Mesenchymal stem cell (in vitro differentiated cells and primary cell): ENCODE measurements at regions not wholly inside any gene's neighbourhood (a gene's known extent, or its start where the extent isn't known, plus 50 kb on each side); places are given as distances from the start of the nearest gene placed in this dataset.
A peak's percentile ranks its signal among the peaks of the same experiment; 100 is the strongest.

ENCODE experiments used
- DNase-seq: peaks from one replicate; pipeline ENCODE4 v3.0.0-alpha.2; 2013
- H2AFZ ChIP-seq: one replicate; pipeline ENCODE4 v1.6.1; 2013; ENCODE audit warnings: low read depth, mild to moderate bottlenecking, control low read depth, inconsistent platforms, low read length, moderate library complexity
- H2AK5ac ChIP-seq: 2 replicates; pipeline ENCODE4 v1.6.1; 2013; ENCODE audit warnings: low read length, moderate library complexity, mild to moderate bottlenecking, inconsistent platforms; ENCODE audit not compliant: severe bottlenecking
- H2BK120ac ChIP-seq: one replicate; pipeline ENCODE4 v1.6.1; 2013; ENCODE audit warnings: low read depth, mild to moderate bottlenecking, inconsistent platforms, low read length, moderate library complexity
- H2BK12ac ChIP-seq, 2 experiments: one replicate each; pipeline ENCODE4 v1.6.1; 2013; ENCODE audit warnings: inconsistent platforms in 2 of 2, low read length in 2 of 2, mild to moderate bottlenecking in 2 of 2, moderate library complexity in 2 of 2, control low read depth in 1 of 2
- H2BK15ac ChIP-seq: one replicate; pipeline ENCODE4 v1.6.1; 2013; ENCODE audit warnings: mild to moderate bottlenecking, low read depth, inconsistent platforms; ENCODE audit not compliant: poor library complexity, severe bottlenecking
- H2BK5ac ChIP-seq: 2 replicates; pipeline ENCODE4 v1.6.1; 2013; ENCODE audit warnings: low read depth, mild to moderate bottlenecking, low read length, control low read depth, inconsistent platforms; ENCODE audit not compliant: poor library complexity, severe bottlenecking
- H3K14ac ChIP-seq, 2 experiments: one replicate each; pipeline ENCODE4 v1.6.1; 2013; ENCODE audit warnings: inconsistent platforms in 2 of 2, low read length in 2 of 2, control low read depth in 1 of 2, mild to moderate bottlenecking in 1 of 2, moderate library complexity in 1 of 2
- H3K18ac ChIP-seq, 2 experiments: one replicate each; pipeline ENCODE4 v1.6.1; 2013; ENCODE audit warnings: inconsistent platforms in 2 of 2, low read length in 2 of 2, control low read depth in 1 of 2, low read depth in 1 of 2, mild to moderate bottlenecking in 1 of 2
- H3K23ac ChIP-seq, 2 experiments: one replicate each; pipeline ENCODE4 v1.6.1; 2013; ENCODE audit warnings: inconsistent platforms in 2 of 2, low read length in 2 of 2, mild to moderate bottlenecking in 2 of 2, moderate library complexity in 2 of 2, control low read depth in 1 of 2
- H3K27ac ChIP-seq: 2 replicates; pipeline ENCODE4 v1.5.1; 2013; ENCODE audit warnings: mild to moderate bottlenecking, moderate library complexity, low read length, control low read depth, inconsistent platforms; ENCODE audit not compliant: poor library complexity, severe bottlenecking
- H3K27me3 ChIP-seq, 2 experiments: 2 replicates each; pipeline versions ENCODE4 v1.6.1 to v1.7.0; 2013; ENCODE audit warnings: low read length in 2 of 2, mild to moderate bottlenecking in 2 of 2, moderate library complexity in 2 of 2, control low read depth in 1 of 2, inconsistent platforms in 1 of 2; ENCODE audit not compliant: control insufficient read depth in 1 of 2, insufficient read depth in 1 of 2
- H3K36me3 ChIP-seq, 2 experiments: 2 replicates each; pipeline versions ENCODE4 v1.6.1 to v1.7.0; 2013; ENCODE audit warnings: low read length in 2 of 2, control low read depth in 1 of 2, inconsistent platforms in 1 of 2, low read depth in 1 of 2, mild to moderate bottlenecking in 1 of 2; ENCODE audit not compliant: insufficient read depth in 2 of 2, control insufficient read depth in 1 of 2
- H3K4ac ChIP-seq, 2 experiments: one replicate each; pipeline ENCODE4 v1.6.1; 2013; ENCODE audit warnings: inconsistent platforms in 2 of 2, low read length in 2 of 2, mild to moderate bottlenecking in 2 of 2, moderate library complexity in 2 of 2, control low read depth in 1 of 2, low read depth in 1 of 2
- H3K4me1 ChIP-seq: 2 replicates; pipeline ENCODE4 v1.6.1; 2013; ENCODE audit warnings: low read depth, low read length, control low read depth; ENCODE audit not compliant: control insufficient read depth, insufficient read depth
- H3K4me2 ChIP-seq: 2 replicates; pipeline ENCODE4 v1.6.1; 2013; ENCODE audit warnings: low read length, mild to moderate bottlenecking, inconsistent platforms; ENCODE audit not compliant: poor library complexity, severe bottlenecking
- H3K4me3 ChIP-seq, 2 experiments: 2 replicates each; pipeline versions ENCODE4 v1.5.1 to v1.7.0; 2013; ENCODE audit warnings: low read length in 2 of 2, mild to moderate bottlenecking in 2 of 2, control low read depth in 1 of 2, low read depth in 1 of 2; ENCODE audit not compliant: insufficient read depth in 1 of 2
- H3K79me1 ChIP-seq: replicated peaks from 2 replicates; pipeline ENCODE4 v1.6.1; 2013; ENCODE audit warnings: mild to moderate bottlenecking, control low read depth, low read length, inconsistent platforms; ENCODE audit not compliant: poor library complexity, severe bottlenecking
- H3K9ac ChIP-seq: 2 replicates; pipeline ENCODE4 v1.7.0; 2013; ENCODE audit warnings: mild to moderate bottlenecking, low read length, moderate library complexity
- H3K9me3 ChIP-seq: 2 replicates; pipeline ENCODE4 v1.7.0; 2013; ENCODE audit warnings: mild to moderate bottlenecking, low read length; ENCODE audit not compliant: control insufficient read depth
- H4K8ac ChIP-seq: one replicate; pipeline ENCODE4 v1.6.1; 2013; ENCODE audit warnings: inconsistent platforms, mild to moderate bottlenecking, low read length, moderate library complexity
- H4K91ac ChIP-seq: one replicate; pipeline ENCODE4 v1.6.1; 2013; ENCODE audit warnings: mild to moderate bottlenecking, low read length, inconsistent platforms
- WGBS: methylation state at CpG from one replicate; pipeline ENCODE4 v1.1.7; 2013; ENCODE audit warnings: mixed read lengths; 5-methylcytosine and 5-hydroxymethylcytosine counted together

DNA sequence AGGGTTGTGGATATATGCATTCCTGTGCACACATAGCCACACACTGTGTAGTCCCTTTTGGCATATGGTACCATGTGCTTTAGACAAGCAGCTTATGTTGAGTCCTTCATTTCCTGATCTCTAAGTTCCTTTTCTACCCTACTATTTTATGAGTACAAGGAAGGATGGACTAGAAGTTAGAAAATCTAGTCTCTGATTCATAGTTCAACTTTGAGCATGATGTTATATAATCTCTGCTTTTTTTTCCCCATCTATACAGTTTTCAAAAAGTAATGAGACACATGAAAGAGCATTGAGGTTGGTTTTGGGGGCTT is 123.6 kb downstream of the PLEKHG1 start:
- Histone ChIP-seq H3K18ac (no peak overlapping the region), H2AK5ac (no peak overlapping the region), H3K23ac (no peak overlapping the region), H2BK12ac (no peak overlapping the region), H3K27me3 (peaks cover 0 to 10% of the 10 kb centered on the region in 2 experiments), H3K27ac (no peak overlapping the region), H2BK15ac (no peak overlapping the region), H3K4me1 (peaks cover 6% of the 10 kb centered on the region), H4K8ac (no peak overlapping the region), H2BK120ac (no peak overlapping the region), H3K4me2 (no peak overlapping the region), H3K79me1 (no peaks in the 10 kb centered on the region), H3K4me3 (no peak overlapping the region), H3K9ac (no peak overlapping the region), H4K91ac (no peak overlapping the region), H3K4ac (no peak overlapping the region), H2AFZ (no peak overlapping the region), H2BK5ac (no peak overlapping the region), H3K36me3 (no peaks in the 10 kb centered on the region), H3K14ac (no peak overlapping the region), H3K9me3 (no peaks in the 10 kb centered on the region)
- DNase-seq: no peak

DNA sequence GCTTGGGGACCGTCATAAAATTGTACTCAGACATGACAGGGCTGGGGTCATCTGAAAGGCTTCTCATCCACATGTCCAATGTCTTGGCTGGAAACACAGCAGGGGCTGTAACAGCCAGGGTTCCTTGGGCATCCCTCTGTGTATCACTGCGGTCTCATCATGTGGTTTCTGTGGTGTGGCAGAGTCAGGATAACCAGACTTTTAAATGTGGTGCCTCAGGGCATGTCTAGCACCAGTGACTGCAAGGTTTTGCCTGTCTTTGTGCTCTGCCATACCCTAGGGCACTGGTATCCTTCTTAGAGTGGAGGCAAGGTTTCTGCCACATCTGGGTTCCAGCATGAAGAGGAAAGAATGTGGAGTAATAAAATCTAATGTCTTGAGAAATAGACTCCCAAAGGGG is 124.2 kb downstream of the PLEKHG1 start:
- no peak overlapping the region for H4K91ac ChIP-seq
- no peak overlapping the region for H3K4me3 ChIP-seq
- H4K8ac ChIP-seq: no peak overlapping the region
- H3K27ac ChIP-seq: no peak overlapping the region
- WGBS: 88% methylated on average over 2 of the region's 2 CpGs
- no peak overlapping the region for H2AFZ ChIP-seq
- no peak overlapping the region for H2BK15ac ChIP-seq
- H2AK5ac ChIP-seq: no peak overlapping the region
- H3K9ac ChIP-seq: no peak overlapping the region
- no peaks in the 10 kb centered on the region for H3K9me3 ChIP-seq
- H3K23ac ChIP-seq: no peak overlapping the region
- no peaks in the 10 kb centered on the region for H3K36me3 ChIP-seq
- no peak overlapping the region for H2BK5ac ChIP-seq
- H3K79me1 ChIP-seq: no peaks in the 10 kb centered on the region
- no peak overlapping the region for H2BK120ac ChIP-seq
- no peak overlapping the region for H2BK12ac ChIP-seq
- H3K4ac ChIP-seq: no peak overlapping the region
- H3K4me2 ChIP-seq: no peak overlapping the region
- DNase-seq: no peak
- peaks cover 6% of the 10 kb centered on the region for H3K4me1 ChIP-seq
- H3K14ac ChIP-seq: no peak overlapping the region
- peak overlapping the region in 1 of 2 experiments; percentile 29 for H3K18ac ChIP-seq
- H3K27me3 ChIP-seq: peaks cover 0 to 10% of the 10 kb centered on the region in 2 experiments

DNA sequence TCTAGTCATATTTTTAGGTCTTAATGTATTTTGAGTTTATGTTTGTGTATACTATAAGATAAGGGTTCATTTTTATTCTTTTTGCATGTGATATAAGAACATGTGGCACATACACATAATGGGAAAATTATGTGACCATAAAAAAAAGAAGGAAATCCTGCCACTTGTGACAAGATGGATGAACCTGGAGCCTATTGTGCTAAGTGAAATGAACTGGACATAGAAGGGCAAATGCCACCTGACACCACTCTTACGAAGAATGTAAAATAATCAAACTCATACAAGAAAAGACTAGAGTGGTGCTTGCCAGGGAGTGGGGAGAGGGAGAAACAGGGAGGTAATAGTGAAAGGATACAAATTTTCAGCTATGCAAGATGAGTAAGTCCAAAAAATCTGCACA is 126.1 kb downstream of the PLEKHG1 start:
- DNase-seq: no peak
- H3K79me1 ChIP-seq: no peaks in the 10 kb centered on the region
- H3K23ac ChIP-seq: no peak overlapping the region

DNA sequence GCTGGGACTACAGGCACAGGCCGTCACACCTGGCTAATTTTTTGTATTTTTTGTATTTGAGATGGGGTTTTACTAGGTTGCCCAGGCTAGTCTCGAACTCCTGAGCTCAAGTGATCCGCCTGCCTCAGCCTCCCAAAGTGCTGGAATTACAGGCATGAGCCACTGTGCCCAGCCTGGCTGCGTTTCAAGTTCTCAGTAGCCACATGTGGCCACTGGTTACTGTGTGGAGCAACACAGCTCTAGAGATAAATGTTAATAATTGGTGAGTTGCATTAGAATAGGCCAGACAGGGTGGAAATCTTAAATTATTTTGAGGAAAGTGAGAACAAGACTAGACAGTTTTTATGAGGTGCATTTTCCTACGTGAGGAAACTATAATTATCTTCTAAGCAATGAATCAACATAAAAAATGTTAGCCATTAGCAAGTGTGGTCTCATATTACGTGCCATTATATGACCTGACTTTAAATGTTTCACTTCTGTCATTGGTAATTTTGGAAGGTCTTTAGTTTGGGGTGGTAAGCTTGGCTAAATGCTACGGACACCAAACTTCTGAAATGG is 129.6 kb downstream of the PLEKHG1 start:
- DNase-seq: no peak
- H3K18ac ChIP-seq: no peak overlapping the region
- H3K14ac ChIP-seq: no peak overlapping the region
- H2BK15ac ChIP-seq: no peak overlapping the region
- H3K79me1 ChIP-seq: no peaks in the 10 kb centered on the region
- peaks cover 3% of the 10 kb centered on the region for H3K4me1 ChIP-seq
- H3K27ac ChIP-seq: no peak overlapping the region
- no peak overlapping the region for H3K4me3 ChIP-seq
- H3K36me3 ChIP-seq: no peaks in the 10 kb centered on the region
- H3K27me3 ChIP-seq: no peaks in the 10 kb centered on the region
- WGBS: 92% methylated on average over 6 of the region's 7 CpGs
- H3K9me3 ChIP-seq: no peaks in the 10 kb centered on the region
- H2AFZ ChIP-seq: no peak overlapping the region
- no peak overlapping the region for H4K8ac ChIP-seq
- no peak overlapping the region for H2AK5ac ChIP-seq
- no peak overlapping the region for H4K91ac ChIP-seq
- no peak overlapping the region for H2BK5ac ChIP-seq
- H3K9ac ChIP-seq: no peak overlapping the region
- H2BK12ac ChIP-seq: no peak overlapping the region
- no peak overlapping the region for H3K4me2 ChIP-seq
- no peak overlapping the region for H2BK120ac ChIP-seq
- H3K23ac ChIP-seq: no peak overlapping the region
- H3K4ac ChIP-seq: no peak overlapping the region

More for the DNA sequence above, 126.1 kb downstream of the PLEKHG1 start:
- no CpG with 5 or more reads among the region's 1 CpG for WGBS
- Histone ChIP-seq H3K36me3 (no peaks in the 10 kb centered on the region), H3K14ac (no peak overlapping the region), H2BK120ac (no peak overlapping the region), H2AK5ac (no peak overlapping the region), H3K18ac (no peak overlapping the region), H2BK12ac (no peak overlapping the region), H3K9ac (no peak overlapping the region), H3K4me1 (peaks cover 7% of the 10 kb centered on the region), H3K4me2 (no peak overlapping the region), H3K4ac (no peak overlapping the region), H3K27me3 (peaks cover 0 to 5% of the 10 kb centered on the region in 2 experiments), H3K27ac (no peak overlapping the region), H2AFZ (no peak overlapping the region), H3K9me3 (no peaks in the 10 kb centered on the region), H2BK5ac (no peak overlapping the region), H3K4me3 (no peak overlapping the region), H2BK15ac (no peak overlapping the region), H4K8ac (no peak overlapping the region), H4K91ac (no peak overlapping the region)
